ENCODE measurements at regions not wholly inside any gene's neighbourhood (a gene's known extent, or its start where the extent isn't known, plus 50 kb on each side); places are given as distances from the start of the nearest gene placed in this dataset.

DNA sequence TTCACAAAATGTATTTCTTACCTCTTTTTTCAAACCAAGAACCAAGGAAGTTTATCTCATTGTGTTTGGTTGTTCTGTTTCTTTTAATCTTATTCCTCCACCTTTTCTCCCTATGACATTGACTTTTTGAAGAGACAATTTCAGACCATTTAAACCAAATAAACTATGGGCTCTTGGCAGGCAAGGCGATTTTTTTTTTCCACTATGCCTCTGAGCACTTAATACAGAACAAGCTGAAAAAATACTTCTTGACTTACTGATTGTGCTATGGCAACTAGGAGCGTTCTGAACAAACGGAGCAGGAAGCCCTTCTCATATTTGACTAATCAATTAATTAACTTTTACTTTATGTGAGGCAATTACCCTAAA is 98.0 kb downstream of the ZNF664 start:
- Histone ChIP-seq H4K5ac (ENCODE audit: insufficient read length, low read depth, low read length) (no peak overlapping the region), H3K27ac (ENCODE audit: insufficient read length, low read depth, low read length) (no peak overlapping the region), H3K9me3 (ENCODE audit: control insufficient read depth, low read depth, low read length) (peaks cover 10% of the 10 kb centered on the region), H3K4me2 (ENCODE audit: insufficient read depth, insufficient read length, low read length) (no peak overlapping the region), H3K18ac (ENCODE audit: insufficient read length, low read depth, low read length) (no peak overlapping the region), H3K23ac (ENCODE audit: insufficient read length, low read depth, low read length) (no peak overlapping the region), H3K4ac (ENCODE audit: low read depth, low read length) (no peak overlapping the region; the same call in 1 of the 2 replicates), H4K20me1 (ENCODE audit: control insufficient read depth, insufficient read depth, insufficient read length) (no peaks in the 10 kb centered on the region), H3K23me2 (ENCODE audit: insufficient read length, low read depth, low read length, poor library complexity, severe bottlenecking) (no peaks in the 10 kb centered on the region), H2BK12ac (ENCODE audit: insufficient read length, low read depth, low read length) (no peak overlapping the region), H2BK5ac (ENCODE audit: insufficient read length, low read length) (no peak overlapping the region), H4K8ac (replicated peaks; ENCODE audit: insufficient read length, low read depth, low read length) (no peak overlapping the region), H3K56ac (ENCODE audit: insufficient read length, low read depth, low read length) (no peak overlapping the region), H2BK120ac (ENCODE audit: low read depth, low read length, poor library complexity, severe bottlenecking) (no peak overlapping the region), H3K79me2 (ENCODE audit: insufficient read depth, low read length) (no peaks in the 10 kb centered on the region), H2BK15ac (ENCODE audit: low read depth, low read length) (no peak overlapping the region), H2AFZ (ENCODE audit: low read length) (no peak overlapping the region), H3K9ac (ENCODE audit: extremely low read depth, insufficient read length, low read length) (no peak overlapping the region), H3K79me1 (ENCODE audit: insufficient read depth, low read depth, low read length, poor library complexity, severe bottlenecking) (no peaks in the 10 kb centered on the region), H3K14ac (ENCODE audit: insufficient read depth, low read length) (no peak overlapping the region), H2AK5ac (ENCODE audit: insufficient read length, low read length) (no peak overlapping the region), H3T11ph (ENCODE audit: low read length) (no peak overlapping the region), H2BK20ac (ENCODE audit: low read depth, low read length, poor library complexity, severe bottlenecking) (no peak overlapping the region), H4K91ac (ENCODE audit: insufficient read length, low read depth, low read length) (no peak overlapping the region), H3K4me1 (ENCODE audit: insufficient read depth, low read length) (peaks cover 14% of the 10 kb centered on the region; the same call in 1 of the 2 replicates), H3K27me3 (ENCODE audit: insufficient read depth, low read length) (no peaks in the 10 kb centered on the region)
- Mint-ChIP-seq H3K27me3 (ENCODE audit: low read depth) (no peaks in the 10 kb centered on the region), H3K9me3 (peaks cover 13 to 18% of the 10 kb centered on the region in 2 experiments), H3K4me3 (no peak overlapping the region), H3K36me3 (ENCODE audit: insufficient read depth in 1 of 3, low read depth in 3 of 3) (peaks cover 3 to 20% (median 11%) of the 10 kb centered on the region in 3 experiments; a peak in 6 of 7 replicates), H3K27ac (peak overlapping the region in 1 of 3 experiments; percentile 16; a peak in 1 of 7 replicates), H3K4me1 (peaks cover 46 to 51% of the 10 kb centered on the region in 2 experiments)
- no peak for DNase-seq
- WGBS (ENCODE audit: extremely low coverage, insufficient read length, low lambda C conversion rate), result no CpG with 5 or more reads among the region's 3 CpGs
- TF ChIP-seq, protein P1, sequence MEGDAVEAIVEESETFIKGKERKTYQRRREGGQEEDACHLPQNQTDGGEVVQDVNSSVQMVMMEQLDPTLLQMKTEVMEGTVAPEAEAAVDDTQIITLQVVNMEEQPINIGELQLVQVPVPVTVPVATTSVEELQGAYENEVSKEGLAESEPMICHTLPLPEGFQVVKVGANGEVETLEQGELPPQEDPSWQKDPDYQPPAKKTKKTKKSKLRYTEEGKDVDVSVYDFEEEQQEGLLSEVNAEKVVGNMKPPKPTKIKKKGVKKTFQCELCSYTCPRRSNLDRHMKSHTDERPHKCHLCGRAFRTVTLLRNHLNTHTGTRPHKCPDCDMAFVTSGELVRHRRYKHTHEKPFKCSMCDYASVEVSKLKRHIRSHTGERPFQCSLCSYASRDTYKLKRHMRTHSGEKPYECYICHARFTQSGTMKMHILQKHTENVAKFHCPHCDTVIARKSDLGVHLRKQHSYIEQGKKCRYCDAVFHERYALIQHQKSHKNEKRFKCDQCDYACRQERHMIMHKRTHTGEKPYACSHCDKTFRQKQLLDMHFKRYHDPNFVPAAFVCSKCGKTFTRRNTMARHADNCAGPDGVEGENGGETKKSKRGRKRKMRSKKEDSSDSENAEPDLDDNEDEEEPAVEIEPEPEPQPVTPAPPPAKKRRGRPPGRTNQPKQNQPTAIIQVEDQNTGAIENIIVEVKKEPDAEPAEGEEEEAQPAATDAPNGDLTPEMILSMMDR (conservative IDR thresholded peaks at IDR 0.05), result no peak

Measured in H9 (cell line).